ENCODE measurements at regions not wholly inside any gene's neighbourhood (a gene's known extent, or its start where the extent isn't known, plus 50 kb on each side); places are given as distances from the start of the nearest gene placed in this dataset.
"Not testable (repeated sequence)": the region's sequence is repeated elsewhere in the genome, so short reads cannot be mapped to it uniquely, and the experiment has no call there.

DNA sequence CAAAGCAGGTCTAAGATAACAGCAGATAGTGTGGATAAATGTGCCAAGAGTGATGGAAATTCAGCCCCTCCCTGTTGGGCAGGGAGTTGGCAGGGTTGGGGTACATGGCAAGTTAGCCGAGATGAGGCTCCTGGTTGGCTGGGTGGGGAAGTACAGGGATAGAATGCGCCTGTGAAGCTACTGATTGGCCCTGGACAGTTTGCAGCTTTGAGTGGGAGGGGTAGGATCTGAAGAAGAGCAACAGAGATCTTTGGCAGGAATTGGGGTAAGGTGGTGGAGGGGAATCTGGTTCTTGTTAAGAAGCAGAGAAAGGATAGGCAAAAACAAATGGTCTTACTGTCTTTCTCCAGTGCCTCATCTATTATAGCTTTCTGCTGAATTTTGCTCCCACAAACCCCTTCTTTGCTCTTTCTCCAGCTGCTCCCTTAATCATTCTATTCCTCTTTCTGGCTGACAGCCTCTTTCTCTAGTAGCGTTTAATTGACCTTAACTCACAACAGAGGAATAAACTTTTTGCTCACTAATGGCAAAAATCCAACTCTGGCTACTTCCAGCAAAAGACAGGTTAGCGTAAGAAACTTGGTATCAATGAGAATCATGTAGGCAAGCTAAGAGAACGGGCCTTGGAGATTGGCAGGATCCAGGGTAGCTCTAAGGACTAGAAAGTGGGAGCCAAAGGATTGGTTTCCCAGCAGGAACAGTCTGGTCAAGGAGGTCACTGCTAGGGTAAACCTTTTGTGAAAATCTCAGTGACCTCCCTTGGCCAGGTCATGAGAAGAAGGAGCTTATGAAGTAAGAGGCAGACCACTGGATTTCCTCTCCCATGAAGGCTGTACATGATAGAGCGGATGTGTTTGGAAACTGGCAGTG is 86.3 kb upstream of the CARMIL1 start:
- DNase-seq: no peak

- no peak for DNase-seq
Measured at GRCh38 chr6:25193460-25194171, 85.6 kb upstream of the CARMIL1 start.

- DNase-seq: no peak
Measured at GRCh38 chr6:25194172-25194678, 84.9 kb upstream of the CARMIL1 start.

DNA sequence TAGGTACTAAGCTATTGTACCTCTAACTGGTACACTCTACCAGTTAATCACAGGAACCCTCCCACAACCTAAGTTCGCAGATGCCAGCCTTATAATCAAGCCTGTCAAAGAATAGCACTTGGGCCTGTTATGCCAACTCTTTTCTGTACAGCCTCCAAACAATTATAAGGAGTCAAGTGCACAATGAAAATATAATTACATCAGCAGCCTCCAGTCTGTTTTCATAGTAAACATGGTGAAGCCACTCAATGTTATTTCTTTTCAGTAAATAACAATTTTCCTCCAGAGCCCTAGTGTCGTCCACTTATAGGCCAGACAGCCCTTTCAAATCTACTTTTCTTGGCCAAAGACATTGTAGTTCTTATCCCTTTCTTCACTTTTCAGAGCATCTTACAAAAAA is 82.7 kb upstream of the CARMIL1 start:
- DNase-seq: no peak

DNA sequence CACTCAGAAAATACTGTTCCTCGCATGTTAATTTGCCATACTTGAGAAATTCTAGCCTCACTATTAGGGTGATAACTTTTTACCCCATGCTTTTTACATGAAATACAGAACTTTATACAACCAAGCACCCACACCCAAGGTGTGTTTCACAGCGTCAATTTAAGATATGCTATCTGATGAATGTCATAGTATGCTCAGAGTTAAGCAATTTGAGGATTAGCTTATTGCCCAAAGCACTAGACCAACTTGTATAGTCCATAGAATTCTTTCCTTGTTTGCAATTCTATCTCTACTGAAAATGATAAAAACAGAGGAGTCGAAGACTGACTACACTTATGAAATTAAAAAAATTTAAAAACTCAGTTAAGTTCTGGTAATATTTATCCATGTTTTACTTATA is 82.1 kb upstream of the CARMIL1 start:
- no peak for DNase-seq

DNA sequence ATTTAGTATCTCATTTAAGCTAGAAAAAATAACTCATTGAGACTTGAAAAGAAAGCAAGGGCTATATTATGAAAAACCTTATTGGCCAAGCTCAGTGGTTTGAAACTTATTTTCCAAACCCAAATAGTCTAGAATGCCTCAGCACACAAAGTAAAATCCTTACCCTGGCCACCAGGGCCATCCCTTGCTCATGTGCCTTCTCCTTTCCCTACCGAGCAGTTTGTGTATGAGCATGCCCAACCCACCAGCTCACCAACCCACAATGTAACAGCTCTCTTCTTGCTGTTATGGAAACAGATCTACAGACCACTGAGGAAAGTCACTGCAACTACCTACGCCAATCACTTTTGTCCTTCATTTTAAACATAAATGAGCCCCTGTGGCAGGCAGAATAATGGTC is 79.6 kb upstream of the CARMIL1 start:
- DNase-seq: no peak

DNA sequence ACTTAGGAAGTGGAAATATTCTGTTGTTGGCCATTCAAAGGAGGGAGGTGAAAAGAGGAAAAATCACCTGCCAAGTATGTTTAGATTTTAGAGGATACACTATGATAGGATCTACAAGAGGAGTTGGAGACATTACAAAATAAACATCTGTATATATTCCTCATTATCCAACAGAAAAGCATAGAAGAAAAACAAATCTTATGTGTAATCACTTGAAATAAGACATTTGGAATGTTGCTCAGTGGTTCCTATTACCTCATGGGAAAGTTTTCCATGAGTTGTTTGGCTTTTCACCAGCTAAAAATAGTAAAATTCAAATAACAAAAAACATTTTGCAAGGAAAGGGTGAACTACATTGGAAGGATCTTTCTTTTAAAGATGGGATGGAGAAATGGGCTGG is 76.7 kb upstream of the CARMIL1 start:
- no peak for DNase-seq

DNA sequence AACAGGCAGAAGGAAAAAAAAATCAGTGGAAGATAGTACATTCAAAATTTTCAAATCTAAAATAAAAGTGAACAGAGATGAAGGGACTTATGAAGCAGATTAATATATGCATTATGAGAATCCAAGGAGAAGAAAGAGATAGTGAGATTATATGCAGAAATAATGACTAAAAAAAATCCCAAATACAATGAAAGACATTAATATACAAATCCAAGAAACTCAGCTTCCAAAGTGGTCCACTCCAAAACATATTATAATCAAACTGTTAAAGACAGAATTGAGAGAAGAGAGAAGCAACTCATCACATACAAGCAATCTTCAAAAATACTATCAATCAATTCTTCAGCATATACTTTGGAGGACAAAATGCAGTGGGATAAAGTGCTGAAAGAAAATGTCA is 73.5 kb upstream of the CARMIL1 start:
- DNase-seq: no peak

GRCh38 chr6:25207453-25208155 is 71.6 kb upstream of the CARMIL1 start:
- DNase-seq: not testable (repeated sequence)

- no peak for DNase-seq
Measured at GRCh38 chr6:25215881-25216280, 63.3 kb upstream of the CARMIL1 start.

- no peak for DNase-seq
Measured at GRCh38 chr6:25217302-25217701, 61.9 kb upstream of the CARMIL1 start.

DNA sequence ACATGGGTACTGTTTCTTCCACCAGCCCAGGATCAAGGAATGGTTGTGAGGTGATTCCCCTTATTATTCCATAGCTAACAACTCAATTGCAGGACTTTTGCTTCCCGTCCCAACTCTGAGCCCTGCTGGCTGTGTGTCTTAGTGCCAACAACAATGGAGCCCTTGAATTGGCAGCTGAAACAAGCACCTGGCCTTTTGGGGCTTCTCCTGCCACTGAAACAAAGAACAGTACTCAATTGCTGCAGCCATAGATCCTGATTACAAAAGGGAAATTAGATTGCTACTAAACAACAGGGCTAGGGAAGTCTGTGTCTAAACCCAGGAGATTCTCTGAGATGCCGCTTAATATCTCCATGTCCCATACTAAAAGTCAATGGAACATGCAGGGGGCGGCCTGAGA is 61.3 kb upstream of the CARMIL1 start:
- DNase-seq: no peak

DNA sequence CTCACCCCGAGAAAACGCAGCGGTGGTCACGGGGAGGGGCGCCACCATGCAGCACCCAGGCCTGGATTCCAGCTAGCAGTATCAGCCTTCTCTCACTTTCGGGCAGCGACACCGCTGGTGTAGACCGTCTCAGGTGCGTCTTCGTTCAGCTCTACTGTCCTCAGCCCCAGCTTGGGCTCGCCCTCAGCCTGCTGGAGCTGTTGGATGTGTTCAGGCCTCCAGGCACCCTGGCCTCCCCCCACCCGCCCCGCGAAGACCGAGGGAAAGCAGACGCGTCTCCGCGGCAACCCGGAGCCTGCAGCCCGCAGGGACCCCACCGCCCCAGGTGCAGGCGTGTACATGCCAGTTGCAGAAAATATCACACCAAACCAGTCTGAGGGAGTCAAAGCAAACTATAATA is 60.8 kb upstream of the CARMIL1 start:
- no peak for DNase-seq

GRCh38 chr6:25219216-25219916 is 59.8 kb upstream of the CARMIL1 start:
- DNase-seq: no peak

DNA sequence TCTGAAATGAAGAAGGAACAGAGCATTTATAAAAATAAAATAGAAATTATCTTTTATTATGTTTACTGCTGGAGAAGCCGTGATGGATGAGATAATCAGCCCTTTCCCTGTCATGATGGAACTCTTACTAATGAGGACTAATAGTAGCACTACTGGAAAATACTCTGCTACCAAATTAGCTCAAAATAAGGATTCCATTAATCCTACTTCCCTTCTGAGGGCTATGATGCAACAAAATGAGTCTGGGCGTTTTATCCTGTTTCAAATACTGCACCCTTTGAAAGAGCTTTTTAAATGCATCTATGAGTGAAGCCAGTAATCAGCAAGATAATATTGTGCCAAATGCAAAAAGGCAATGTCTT is 59.3 kb upstream of the CARMIL1 start:
- no peak for DNase-seq

DNA sequence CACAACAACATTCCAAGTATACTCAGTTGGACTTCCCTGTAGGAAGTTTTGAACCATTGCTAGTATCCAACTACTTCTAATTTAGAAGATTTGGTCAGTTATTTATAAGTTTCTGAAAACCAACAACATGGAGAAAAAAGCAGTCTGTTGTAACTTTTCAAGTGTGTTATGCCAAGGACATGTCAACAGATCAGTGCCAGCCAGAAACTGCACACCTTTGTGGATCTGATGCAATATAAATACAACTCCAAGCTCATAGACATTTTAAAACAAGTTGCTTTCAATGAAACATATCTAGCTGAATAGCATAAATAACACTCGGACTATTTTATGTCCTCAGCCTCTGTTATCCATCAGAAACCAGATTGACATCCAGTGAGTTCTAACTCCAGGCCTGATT is 58.3 kb upstream of the CARMIL1 start:
- DNase-seq: no peak

DNA sequence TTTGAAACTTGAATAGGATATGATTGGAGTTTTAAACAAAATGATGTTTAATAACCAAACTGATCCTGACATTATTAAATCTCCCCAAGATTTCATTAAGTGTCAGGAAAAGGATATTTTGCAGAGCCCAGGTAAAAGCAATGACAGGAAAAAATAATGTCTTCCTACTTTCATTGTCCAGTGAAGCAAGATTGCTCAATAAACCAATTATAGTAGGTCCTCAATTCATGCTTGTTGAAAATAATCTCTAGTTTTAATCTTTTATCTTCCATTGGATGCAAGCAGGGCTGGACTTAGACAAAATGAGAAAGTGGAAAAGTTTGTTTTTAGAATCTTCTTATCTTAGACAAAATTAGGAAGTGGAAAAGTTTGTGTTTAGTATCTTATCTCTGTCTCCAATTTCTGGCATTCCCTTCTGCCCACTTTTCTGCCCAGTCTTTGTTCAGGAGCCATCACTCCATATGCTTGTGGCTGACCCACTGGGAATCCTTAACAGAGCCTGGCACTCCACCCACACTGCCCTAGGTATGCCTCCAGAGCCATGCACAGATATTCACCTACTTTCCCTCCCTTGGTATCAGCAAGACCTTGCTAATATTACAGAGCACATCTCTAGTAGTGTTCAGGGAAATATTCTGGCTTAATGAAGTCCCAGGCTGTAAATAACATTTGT is 57.0 kb upstream of the CARMIL1 start:
- no peak for DNase-seq

GRCh38 chr6:25223490-25223991 is 55.6 kb upstream of the CARMIL1 start:
- DNase-seq: peak; percentile 50

DNA sequence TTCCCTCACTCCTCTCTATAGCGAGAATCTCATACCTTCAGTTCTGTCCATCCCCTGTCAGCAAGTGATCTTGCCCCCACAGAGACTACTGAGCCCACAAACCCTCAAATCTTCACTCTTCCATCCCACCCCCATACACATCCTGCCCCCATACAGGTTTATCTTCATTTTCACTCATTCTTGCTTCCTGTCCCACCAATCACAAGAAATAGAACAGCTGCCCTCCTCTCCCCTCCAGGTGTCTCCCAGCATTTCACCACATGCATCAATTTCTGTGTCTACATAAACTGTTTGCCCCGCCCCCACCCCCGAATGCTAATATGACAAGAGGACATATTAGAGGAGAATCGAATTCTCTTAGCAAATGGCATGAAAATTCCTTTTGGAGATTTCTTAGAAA is 54.9 kb upstream of the CARMIL1 start:
- no peak for DNase-seq

GRCh38 chr6:25227854-25228253 is 51.3 kb upstream of the CARMIL1 start:
- DNase-seq: no peak

Measured in effector CD4-positive, alpha-beta T cell (primary cell).